Fibroblast of the aortic adventitia (primary cell): ENCODE measurements at regions not wholly inside any gene's neighbourhood (a gene's known extent, or its start where the extent isn't known, plus 50 kb on each side); places are given as distances from the start of the nearest gene placed in this dataset.
A peak's percentile ranks its signal among the peaks of the same experiment; 100 is the strongest.

Experiments
- DNase-seq: peaks from one replicate; pipeline ENCODE4 v3.0.0-alpha.2; 2010; ENCODE audit warnings: low read depth
- H3K4me3 ChIP-seq: 2 replicates; pipeline ENCODE4 v1.5.1; 2011; ENCODE audit warnings: low read depth, mild to moderate bottlenecking, control low read depth, low read length, moderate library complexity
- TF ChIP-seq, protein P1 (sequence below): IDR thresholded peaks from 2 replicates; pipeline ENCODE4 v1.5.1; 2011; ENCODE audit warnings: mild to moderate bottlenecking, low read length, control low read depth, inconsistent platforms; ENCODE audit not compliant: insufficient read depth

DNA sequence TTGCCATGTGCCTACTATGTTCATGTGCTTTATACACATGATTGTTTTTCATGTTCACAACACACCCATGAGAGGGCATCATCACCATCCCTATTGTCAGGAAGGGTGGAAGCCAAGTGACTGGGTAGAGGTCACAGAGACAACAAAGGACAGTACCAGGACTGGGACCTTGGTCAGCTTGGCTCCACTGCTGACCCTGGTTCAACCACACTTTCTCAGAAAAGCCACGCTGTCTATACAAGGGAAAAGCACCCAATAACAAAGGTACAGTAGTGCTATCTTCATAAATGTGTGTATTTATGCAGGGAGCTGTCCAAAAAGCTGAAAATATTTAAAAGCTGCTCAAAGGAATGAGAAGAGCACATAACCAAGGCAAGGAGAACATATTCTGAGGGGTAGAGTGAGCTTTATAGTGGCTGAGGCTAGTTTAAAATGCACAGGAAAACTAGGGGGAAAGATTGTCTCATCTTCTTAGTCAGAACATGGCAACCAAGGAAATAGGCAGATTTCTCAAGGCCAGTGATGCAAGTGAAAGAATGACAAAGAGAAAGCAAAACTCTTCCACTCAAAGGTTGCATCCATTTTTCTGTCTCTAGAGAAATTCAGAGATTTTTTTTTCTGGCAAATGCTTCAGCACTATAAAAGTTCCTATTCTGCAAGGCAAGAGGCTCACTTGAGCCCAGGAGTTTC is 415.0 kb downstream of the FOXO1 start:
- no peak overlapping the region for H3K4me3 ChIP-seq
- TF ChIP-seq, protein P1, sequence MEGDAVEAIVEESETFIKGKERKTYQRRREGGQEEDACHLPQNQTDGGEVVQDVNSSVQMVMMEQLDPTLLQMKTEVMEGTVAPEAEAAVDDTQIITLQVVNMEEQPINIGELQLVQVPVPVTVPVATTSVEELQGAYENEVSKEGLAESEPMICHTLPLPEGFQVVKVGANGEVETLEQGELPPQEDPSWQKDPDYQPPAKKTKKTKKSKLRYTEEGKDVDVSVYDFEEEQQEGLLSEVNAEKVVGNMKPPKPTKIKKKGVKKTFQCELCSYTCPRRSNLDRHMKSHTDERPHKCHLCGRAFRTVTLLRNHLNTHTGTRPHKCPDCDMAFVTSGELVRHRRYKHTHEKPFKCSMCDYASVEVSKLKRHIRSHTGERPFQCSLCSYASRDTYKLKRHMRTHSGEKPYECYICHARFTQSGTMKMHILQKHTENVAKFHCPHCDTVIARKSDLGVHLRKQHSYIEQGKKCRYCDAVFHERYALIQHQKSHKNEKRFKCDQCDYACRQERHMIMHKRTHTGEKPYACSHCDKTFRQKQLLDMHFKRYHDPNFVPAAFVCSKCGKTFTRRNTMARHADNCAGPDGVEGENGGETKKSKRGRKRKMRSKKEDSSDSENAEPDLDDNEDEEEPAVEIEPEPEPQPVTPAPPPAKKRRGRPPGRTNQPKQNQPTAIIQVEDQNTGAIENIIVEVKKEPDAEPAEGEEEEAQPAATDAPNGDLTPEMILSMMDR: no peak
- peak; percentile 61 for DNase-seq

DNA sequence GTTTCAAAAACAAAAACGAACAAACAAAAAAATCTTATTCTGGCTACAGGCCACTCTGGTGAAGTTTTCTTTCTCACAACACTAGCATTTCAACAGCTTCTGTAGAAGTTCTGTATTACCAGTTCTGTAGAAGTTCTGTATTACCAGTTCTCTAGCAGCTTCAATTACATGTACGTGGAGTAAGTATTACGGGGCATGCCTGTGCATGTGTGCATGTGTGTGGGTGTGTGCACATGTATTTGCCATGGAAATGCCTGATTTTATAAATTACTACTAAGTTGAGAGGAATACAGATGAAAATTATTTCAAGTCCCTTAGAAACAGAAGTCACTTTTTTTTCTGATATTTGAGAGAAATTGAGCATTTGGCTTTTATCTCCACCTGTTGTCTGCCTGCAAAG is 414.2 kb downstream of the FOXO1 start:
- TF ChIP-seq, protein P1: no peak
- no peak overlapping the region for H3K4me3 ChIP-seq
- no peak for DNase-seq

DNA sequence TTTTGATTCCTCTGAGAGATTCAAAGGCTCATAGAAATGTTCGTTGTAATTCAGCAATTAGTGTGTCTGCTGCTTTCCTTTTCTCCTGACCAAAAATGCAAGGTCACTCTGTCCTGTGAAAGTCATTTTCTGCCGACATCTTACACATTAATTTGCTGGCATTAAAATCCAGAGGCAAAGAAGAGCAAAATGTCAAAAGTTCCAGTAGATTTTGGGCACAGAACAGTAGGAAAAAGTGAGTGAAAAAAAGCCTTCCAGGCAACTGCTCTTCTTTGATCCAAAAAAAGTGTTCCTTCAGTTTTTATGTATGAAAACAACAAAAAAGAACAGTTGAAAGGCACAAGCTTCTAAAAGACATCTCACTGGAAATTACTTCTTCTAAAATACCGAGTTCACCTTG is 413.8 kb downstream of the FOXO1 start:
- TF ChIP-seq, protein P1: no peak
- no peak for DNase-seq
- no peak overlapping the region for H3K4me3 ChIP-seq

DNA sequence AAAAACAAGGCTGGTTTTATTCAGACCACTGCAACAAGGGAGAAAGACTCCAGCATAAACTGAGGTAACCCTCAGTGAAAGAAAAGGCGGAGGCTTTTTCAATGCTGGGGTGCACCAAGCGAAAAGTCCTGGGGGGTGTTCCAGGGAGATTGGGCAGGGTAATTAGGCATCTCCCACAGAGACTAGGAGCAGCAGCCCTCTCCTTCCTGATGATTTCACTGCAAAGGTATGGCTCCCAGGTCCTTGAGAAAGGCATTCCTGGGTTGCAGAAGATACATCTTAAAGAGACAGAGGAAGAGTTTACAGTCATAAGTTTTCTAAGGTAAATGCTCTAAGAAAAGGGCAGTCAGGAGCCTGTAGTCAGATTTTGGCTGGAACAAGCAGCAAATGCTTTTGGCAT is 412.0 kb downstream of the FOXO1 start:
- H3K4me3 ChIP-seq: no peak overlapping the region
- TF ChIP-seq, protein P1: no peak
- no peak for DNase-seq

DNA sequence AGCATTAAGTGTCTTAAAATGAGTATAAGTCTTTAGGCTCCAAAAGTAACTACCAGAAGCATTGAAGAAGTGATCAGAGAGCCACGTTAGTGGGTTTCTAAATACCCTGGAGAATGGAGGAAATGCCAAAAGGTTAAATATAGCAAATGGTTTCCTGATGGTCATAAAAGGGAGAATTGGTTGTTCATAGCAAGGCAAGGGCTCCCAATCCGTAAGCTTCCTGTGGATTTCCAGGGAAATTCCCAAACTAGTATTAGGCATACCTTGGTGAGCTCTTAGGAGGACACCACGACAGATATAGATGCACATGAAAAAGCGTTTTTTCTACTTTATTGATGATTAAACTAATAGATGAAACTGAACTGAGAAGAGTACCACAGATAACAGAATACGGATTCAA is 410.9 kb downstream of the FOXO1 start:
- H3K4me3 ChIP-seq: no peak overlapping the region
- TF ChIP-seq, protein P1: no peak
- no peak for DNase-seq

DNA sequence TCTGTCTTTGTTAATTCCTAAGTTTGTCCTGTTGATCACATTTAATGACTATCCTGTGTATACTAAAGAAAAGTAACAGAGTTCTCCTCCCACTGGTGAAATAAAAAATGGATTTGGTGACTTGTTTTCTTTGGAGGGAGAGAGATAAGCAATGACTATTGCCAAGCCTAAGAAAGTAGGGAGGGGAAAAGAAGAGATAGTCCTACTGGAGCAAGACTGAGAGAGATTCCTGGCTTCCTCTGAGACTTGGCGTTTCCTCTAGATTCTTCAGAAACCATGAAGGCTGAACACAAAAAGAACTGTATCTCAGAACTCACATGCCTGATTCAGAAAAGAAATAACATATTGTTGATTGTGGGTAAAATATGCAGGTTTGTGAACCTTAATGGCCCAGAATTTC is 406.5 kb downstream of the FOXO1 start:
- no peak overlapping the region for H3K4me3 ChIP-seq
- peak; percentile 91 for DNase-seq
- TF ChIP-seq, protein P1: peak; percentile 24

DNA sequence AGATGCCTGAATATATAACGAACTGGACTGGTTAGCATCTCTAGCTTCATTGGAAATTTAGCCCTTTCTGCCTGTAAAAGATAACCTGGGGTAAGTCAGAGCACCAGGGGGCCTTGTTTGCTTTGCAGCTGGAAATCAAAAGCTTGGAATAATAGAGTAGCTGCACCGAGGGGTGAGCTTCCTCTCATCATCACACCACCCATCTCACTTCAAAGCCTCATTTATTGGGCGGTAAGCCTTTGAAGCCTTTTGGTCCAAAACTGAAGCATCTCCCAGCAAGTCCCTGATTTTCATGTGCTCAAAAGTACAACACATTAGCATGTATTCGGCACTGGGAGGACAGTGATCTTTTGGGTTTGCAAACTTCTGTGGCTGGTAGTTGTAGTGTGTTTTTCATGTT is 405.1 kb downstream of the FOXO1 start:
- DNase-seq: no peak
- H3K4me3 ChIP-seq: no peak overlapping the region
- TF ChIP-seq, protein P1: no peak
